ENCODE measurements at regions not wholly inside any gene's neighbourhood (a gene's known extent, or its start where the extent isn't known, plus 50 kb on each side); places are given as distances from the start of the nearest gene placed in this dataset.

- TF ChIP-seq CTCF (optimal IDR thresholded peaks at IDR 0.05 in 1 of 3, IDR thresholded peaks at IDR 0.05 in 1 of 3, conservative IDR thresholded peaks at IDR 0.05 in 1 of 3; ENCODE audit: extremely low read depth in 1 of 3, insufficient read depth in 2 of 3, low read length in 3 of 3): no peak
- no peak for TF ChIP-seq EZH2 (IDR thresholded peaks at IDR 0.05; ENCODE audit: low read length)
Observed at GRCh38 chr1:112165375-112165774, 175.9 kb upstream of the KCND3 start.
